ENCODE measurements at regions not wholly inside any gene's neighbourhood (a gene's known extent, or its start where the extent isn't known, plus 50 kb on each side); places are given as distances from the start of the nearest gene placed in this dataset.

GRCh38 chr5:167442922-167443321, 848.5 kb upstream of the WWC1 start:
- POLR2A ChIA-PET = interaction anchor here (0.6 to 0.7 kb wide), 3 partner anchors 27 to 1124 kb away, joined by 3 read pairs; no protein-coding TSS in a partner anchor
- no TSS peak for BruUV-seq (replicated peaks)

GRCh38 chr5:167447466-167448375, 843.7 kb upstream of the WWC1 start:
- H4K20me1 ChIP-seq (ENCODE audit: insufficient read depth, low read length) = no peaks in the 10 kb centered on the region
- intact Hi-C loops (cut with micrococcal nuclease; ENCODE audit: unreplicated experiment) = no loop called here
- DNase-seq (ENCODE audit: low spot score) = no peak
- H3K9me3 ChIP-seq (ENCODE audit: low read length) = no peaks in the 10 kb centered on the region
- no peak overlapping the region for H3K4me2 ChIP-seq (ENCODE audit: low read length)
- no peaks in the 10 kb centered on the region for H3K4me1 ChIP-seq (ENCODE audit: insufficient read depth, low read length, poor library complexity, severe bottlenecking)
- H3K4me3 ChIP-seq (ENCODE audit: low read depth, low read length, poor library complexity, severe bottlenecking) = no peak overlapping the region
- H3K79me2 ChIP-seq (ENCODE audit: insufficient read depth, low read depth, low read length) = no peaks in the 10 kb centered on the region
- TF ChIP-seq CTCF (conservative IDR thresholded peaks at IDR 0.05; ENCODE audit: low read length) (no peak), EZH2phosphoT487 (IDR thresholded peaks at IDR 0.05; ENCODE audit: borderline replicate concordance, low read depth, low read length) (no peak)
- no peaks in the 10 kb centered on the region for H3K36me3 ChIP-seq (ENCODE audit: insufficient read depth, low read length)
- no peak overlapping the region for H2AFZ ChIP-seq (ENCODE audit: low read length)
- ChIA-PET CTCF (ENCODE audit: unreplicated experiment) (no interaction called here), POLR2A (no interaction called here)
- no TSS peak for BruUV-seq (replicated peaks)
- H3K9me2 ChIP-seq (ENCODE audit: insufficient read depth, low read length) = no peaks in the 10 kb centered on the region
- H3K27ac ChIP-seq (ENCODE audit: low read depth, low read length, poor library complexity, severe bottlenecking) = no peak overlapping the region

More at GRCh38 chr5:167442922-167443321, 848.5 kb upstream of the WWC1 start:
- CTCF ChIA-PET (ENCODE audit: unreplicated experiment) = no interaction called here
- H3K4me2 ChIP-seq (ENCODE audit: low read length) = no peak overlapping the region
- no peaks in the 10 kb centered on the region for H4K20me1 ChIP-seq (ENCODE audit: insufficient read depth, low read length)
- TF ChIP-seq EZH2phosphoT487 (IDR thresholded peaks at IDR 0.05; ENCODE audit: borderline replicate concordance, low read depth, low read length) (no peak), CTCF (conservative IDR thresholded peaks at IDR 0.05; ENCODE audit: low read length) (no peak)
- no peaks in the 10 kb centered on the region for H3K36me3 ChIP-seq (ENCODE audit: insufficient read depth, low read length)
- H2AFZ ChIP-seq (ENCODE audit: low read length) = no peak overlapping the region
- no peaks in the 10 kb centered on the region for H3K4me1 ChIP-seq (ENCODE audit: insufficient read depth, low read length, poor library complexity, severe bottlenecking)
- H3K4me3 ChIP-seq (ENCODE audit: low read depth, low read length, poor library complexity, severe bottlenecking) = no peak overlapping the region
- no peak overlapping the region for H3K27ac ChIP-seq (ENCODE audit: low read depth, low read length, poor library complexity, severe bottlenecking)
- no peaks in the 10 kb centered on the region for H3K9me3 ChIP-seq (ENCODE audit: low read length)
- DNase-seq (ENCODE audit: low spot score) = no peak
- no peaks in the 10 kb centered on the region for H3K9me2 ChIP-seq (ENCODE audit: insufficient read depth, low read length)
- intact Hi-C loops (cut with micrococcal nuclease; ENCODE audit: unreplicated experiment) = no loop called here
- no peaks in the 10 kb centered on the region for H3K79me2 ChIP-seq (ENCODE audit: insufficient read depth, low read depth, low read length)

GRCh38 chr5:167448376-167448775, 843.1 kb upstream of the WWC1 start:
- no peaks in the 10 kb centered on the region for H3K9me2 ChIP-seq (ENCODE audit: insufficient read depth, low read length)
- no peaks in the 10 kb centered on the region for H3K36me3 ChIP-seq (ENCODE audit: insufficient read depth, low read length)
- H3K9me3 ChIP-seq (ENCODE audit: low read length) = no peaks in the 10 kb centered on the region
- TF ChIP-seq CTCF (conservative IDR thresholded peaks at IDR 0.05; ENCODE audit: low read length) (no peak), EZH2phosphoT487 (IDR thresholded peaks at IDR 0.05; ENCODE audit: borderline replicate concordance, low read depth, low read length) (no peak)
- H2AFZ ChIP-seq (ENCODE audit: low read length) = no peak overlapping the region
- no peak overlapping the region for H3K4me2 ChIP-seq (ENCODE audit: low read length)
- no peaks in the 10 kb centered on the region for H3K4me1 ChIP-seq (ENCODE audit: insufficient read depth, low read length, poor library complexity, severe bottlenecking)
- POLR2A ChIA-PET = no interaction called here
- H3K27ac ChIP-seq (ENCODE audit: low read depth, low read length, poor library complexity, severe bottlenecking) = no peak overlapping the region
- CTCF ChIA-PET (ENCODE audit: unreplicated experiment) = no interaction called here
- no peak overlapping the region for H3K4me3 ChIP-seq (ENCODE audit: low read depth, low read length, poor library complexity, severe bottlenecking)
- no peak for DNase-seq (ENCODE audit: low spot score)
- no TSS peak for BruUV-seq (replicated peaks)
- H4K20me1 ChIP-seq (ENCODE audit: insufficient read depth, low read length) = no peaks in the 10 kb centered on the region
- intact Hi-C loops (cut with micrococcal nuclease; ENCODE audit: unreplicated experiment) = no loop called here
- no peaks in the 10 kb centered on the region for H3K79me2 ChIP-seq (ENCODE audit: insufficient read depth, low read depth, low read length)
